Mesendoderm (in vitro differentiated cells): ENCODE measurements at regions not wholly inside any gene's neighbourhood (a gene's known extent, or its start where the extent isn't known, plus 50 kb on each side); places are given as distances from the start of the nearest gene placed in this dataset.

Experiments used
- DNase-seq: peaks from one replicate; pipeline ENCODE4 v3.0.0; 2013
- H2AK5ac ChIP-seq: 2 replicates; pipeline ENCODE4 v1.6.1; 2013; ENCODE audit warnings: low read length, inconsistent platforms
- H2BK120ac ChIP-seq: 2 replicates; pipeline ENCODE4 v1.6.1; 2013; ENCODE audit warnings: low read depth, mild to moderate bottlenecking, low read length, moderate library complexity, mixed read lengths
- H2BK15ac ChIP-seq: replicated peaks from 2 replicates; pipeline ENCODE4 v1.6.1; 2013; ENCODE audit warnings: low read depth, mild to moderate bottlenecking, moderate library complexity
- H2BK5ac ChIP-seq: 2 replicates; pipeline ENCODE4 v1.6.1; 2013; ENCODE audit warnings: low read length, inconsistent platforms
- H3K18ac ChIP-seq: 2 replicates; pipeline ENCODE4 v1.6.1; 2013; ENCODE audit warnings: mild to moderate bottlenecking, low read length, mixed read lengths
- H3K23ac ChIP-seq: one replicate; pipeline ENCODE4 v1.6.1; 2013; ENCODE audit warnings: low read length
- H3K27ac ChIP-seq: 2 replicates; pipeline ENCODE4 v1.5.1; 2013; ENCODE audit warnings: low read depth, mild to moderate bottlenecking, inconsistent platforms, low read length, moderate library complexity
- H3K27me3 ChIP-seq: 2 replicates; pipeline ENCODE4 v1.6.1; 2013; ENCODE audit warnings: low read length, control low read depth, mild to moderate bottlenecking, inconsistent platforms; ENCODE audit not compliant: insufficient read depth, poor library complexity
- H3K36me3 ChIP-seq: 2 replicates; pipeline ENCODE4 v1.6.1; 2013; ENCODE audit warnings: low read length, inconsistent platforms; ENCODE audit not compliant: control insufficient read depth, insufficient read depth
- H3K4ac ChIP-seq: one replicate; pipeline ENCODE4 v1.6.1; 2013; ENCODE audit warnings: low read depth, mild to moderate bottlenecking, low read length, moderate library complexity
- H3K4me1 ChIP-seq: 2 replicates; pipeline ENCODE4 v1.6.1; 2013; ENCODE audit warnings: low read depth, low read length, inconsistent platforms; ENCODE audit not compliant: control insufficient read depth
- H3K4me2 ChIP-seq: 2 replicates; pipeline ENCODE4 v1.6.1; 2013; ENCODE audit warnings: low read length
- H3K4me3 ChIP-seq: 2 replicates; pipeline ENCODE4 v1.5.1; 2013; ENCODE audit warnings: mild to moderate bottlenecking, low read length
- H3K56ac ChIP-seq: one replicate; pipeline ENCODE4 v1.6.1; 2013; ENCODE audit warnings: low read length
- H3K79me1 ChIP-seq: 2 replicates; pipeline ENCODE4 v1.6.1; 2013; ENCODE audit warnings: low read length, inconsistent platforms
- H3K79me2 ChIP-seq: 2 replicates; pipeline ENCODE4 v1.6.1; 2013; ENCODE audit warnings: mild to moderate bottlenecking, low read length; ENCODE audit not compliant: control insufficient read depth, insufficient read depth
- H3K9ac ChIP-seq: 2 replicates; pipeline ENCODE4 v1.6.1; 2013; ENCODE audit warnings: low read length, inconsistent platforms
- H4K5ac ChIP-seq: one replicate; pipeline ENCODE4 v1.6.1; 2013; ENCODE audit warnings: low read length
- H4K8ac ChIP-seq: one replicate; pipeline ENCODE4 v1.6.1; 2013; ENCODE audit warnings: low read depth, mild to moderate bottlenecking, control low read depth, low read length, moderate library complexity
- WGBS: extraction: QIAGEN DNeasy Blood & Tissue Kit; methylation state at CpG from one replicate; pipeline ENCODE4 v1.1.7; 2013; ENCODE audit warnings: low lambda C conversion rate, missing lambda C conversion rate; ENCODE audit not compliant: insufficient coverage; ENCODE audit errors: extremely low coverage; 5-methylcytosine and 5-hydroxymethylcytosine counted together

GRCh38 chr12:82555699-82556098, 131.0 kb upstream of the TMTC2 start:
- Histone ChIP-seq H3K4me1 (no peaks in the 10 kb centered on the region), H3K4me2 (no peak overlapping the region), H3K36me3 (no peaks in the 10 kb centered on the region), H3K4me3 (no peak overlapping the region), H4K8ac (no peak overlapping the region), H2BK15ac (no peak overlapping the region), H3K56ac (no peak overlapping the region), H2BK5ac (no peak overlapping the region), H3K27ac (no peak overlapping the region), H2AK5ac (no peak overlapping the region), H3K9ac (no peak overlapping the region), H3K79me2 (no peaks in the 10 kb centered on the region), H2BK120ac (no peak overlapping the region), H3K18ac (no peak overlapping the region), H4K5ac (no peak overlapping the region), H3K27me3 (no peaks in the 10 kb centered on the region), H3K4ac (no peak overlapping the region), H3K23ac (no peak overlapping the region), H3K79me1 (no peaks in the 10 kb centered on the region)
- no CpG with 5 or more reads among the region's 1 CpG for WGBS
- DNase-seq: no peak

- DNase-seq: no peak
- Histone ChIP-seq H3K36me3 (no peaks in the 10 kb centered on the region), H3K4me2 (no peak overlapping the region), H3K27ac (no peak overlapping the region), H2BK120ac (no peak overlapping the region), H4K5ac (no peak overlapping the region), H3K56ac (no peak overlapping the region), H2AK5ac (no peak overlapping the region), H2BK5ac (no peak overlapping the region), H3K9ac (no peak overlapping the region), H4K8ac (no peak overlapping the region), H3K79me2 (no peaks in the 10 kb centered on the region), H2BK15ac (no peak overlapping the region), H3K4me1 (no peaks in the 10 kb centered on the region), H3K27me3 (no peaks in the 10 kb centered on the region), H3K4me3 (no peak overlapping the region), H3K4ac (no peak overlapping the region), H3K23ac (no peak overlapping the region), H3K79me1 (no peaks in the 10 kb centered on the region), H3K18ac (no peak overlapping the region)
- WGBS: no CpG with 5 or more reads among the region's 1 CpG
These were observed 120.7 kb upstream of the TMTC2 start for GRCh38 chr12:82565966-82566365.

GRCh38 chr12:82567688-82568087, 119.0 kb upstream of the TMTC2 start:
- H4K8ac ChIP-seq: no peak overlapping the region
- H3K4me2 ChIP-seq: no peak overlapping the region
- no peak overlapping the region for H2AK5ac ChIP-seq
- H3K23ac ChIP-seq: no peak overlapping the region
- H3K18ac ChIP-seq: no peak overlapping the region
- H3K4ac ChIP-seq: no peak overlapping the region
- no peak overlapping the region for H3K27ac ChIP-seq
- no peak overlapping the region for H3K9ac ChIP-seq
- no peaks in the 10 kb centered on the region for H3K79me2 ChIP-seq
- no peaks in the 10 kb centered on the region for H3K27me3 ChIP-seq
- no peak for DNase-seq
- H3K4me3 ChIP-seq: no peak overlapping the region
- H4K5ac ChIP-seq: no peak overlapping the region
- H3K79me1 ChIP-seq: no peaks in the 10 kb centered on the region
- H2BK15ac ChIP-seq: no peak overlapping the region
- H3K56ac ChIP-seq: no peak overlapping the region
- H2BK120ac ChIP-seq: no peak overlapping the region
- no peaks in the 10 kb centered on the region for H3K4me1 ChIP-seq
- no peaks in the 10 kb centered on the region for H3K36me3 ChIP-seq
- no peak overlapping the region for H2BK5ac ChIP-seq

- Histone ChIP-seq H3K4ac (no peak overlapping the region), H3K27ac (no peak overlapping the region), H3K18ac (no peak overlapping the region), H3K4me2 (no peak overlapping the region), H3K23ac (no peak overlapping the region), H4K5ac (no peak overlapping the region), H2BK15ac (no peak overlapping the region), H4K8ac (no peak overlapping the region), H3K4me1 (no peaks in the 10 kb centered on the region), H3K9ac (no peak overlapping the region), H2AK5ac (no peak overlapping the region), H2BK5ac (no peak overlapping the region), H3K79me1 (no peaks in the 10 kb centered on the region), H2BK120ac (no peak overlapping the region), H3K4me3 (no peak overlapping the region), H3K56ac (no peak overlapping the region), H3K79me2 (no peaks in the 10 kb centered on the region), H3K36me3 (no peaks in the 10 kb centered on the region), H3K27me3 (no peaks in the 10 kb centered on the region)
- WGBS: no CpG with 5 or more reads among the region's 2 CpGs
- DNase-seq: no peak
These were observed 112.5 kb upstream of the TMTC2 start for GRCh38 chr12:82574191-82574590.

- Histone ChIP-seq H3K4ac (no peak overlapping the region), H3K79me1 (no peaks in the 10 kb centered on the region), H3K18ac (no peak overlapping the region), H4K8ac (no peak overlapping the region), H2BK15ac (no peak overlapping the region), H4K5ac (no peak overlapping the region), H3K56ac (no peak overlapping the region), H3K4me1 (no peaks in the 10 kb centered on the region), H3K27me3 (no peaks in the 10 kb centered on the region), H3K36me3 (no peaks in the 10 kb centered on the region), H3K9ac (no peak overlapping the region), H2BK5ac (no peak overlapping the region), H3K4me3 (no peak overlapping the region), H3K27ac (no peak overlapping the region), H3K79me2 (no peaks in the 10 kb centered on the region), H2BK120ac (no peak overlapping the region), H3K23ac (no peak overlapping the region), H3K4me2 (no peak overlapping the region), H2AK5ac (no peak overlapping the region)
- no CpG with 5 or more reads among the region's 2 CpGs for WGBS
- no peak for DNase-seq
These were observed 108.0 kb upstream of the TMTC2 start for GRCh38 chr12:82578725-82579124.

- Histone ChIP-seq H3K36me3 (no peaks in the 10 kb centered on the region), H3K18ac (no peak overlapping the region), H3K27ac (no peak overlapping the region), H3K4me3 (no peak overlapping the region), H3K4me1 (no peaks in the 10 kb centered on the region), H3K4me2 (no peak overlapping the region), H3K27me3 (no peaks in the 10 kb centered on the region), H2AK5ac (no peak overlapping the region), H2BK120ac (no peak overlapping the region), H3K79me2 (no peaks in the 10 kb centered on the region), H3K23ac (no peak overlapping the region), H3K9ac (no peak overlapping the region), H2BK15ac (no peak overlapping the region), H3K4ac (no peak overlapping the region), H3K56ac (no peak overlapping the region), H4K5ac (no peak overlapping the region), H3K79me1 (no peaks in the 10 kb centered on the region), H4K8ac (no peak overlapping the region), H2BK5ac (no peak overlapping the region)
- peak; percentile 3 for DNase-seq
- no CpG with 5 or more reads among the region's 1 CpG for WGBS
These were observed 103.0 kb upstream of the TMTC2 start for GRCh38 chr12:82583756-82584155.
